ENCODE measurements at regions not wholly inside any gene's neighbourhood (a gene's known extent, or its start where the extent isn't known, plus 50 kb on each side); places are given as distances from the start of the nearest gene placed in this dataset.

- TF ChIP-seq ZNF70 (CRISPR knock-in tag; IDR thresholded peaks at IDR 0.05) (no peak), ZC3H10 (CRISPR knock-in tag; IDR thresholded peaks at IDR 0.05) (peak; percentile 38; the same call in 1 of the 2 replicates)
- ATAC-seq = peak; percentile 49
Measured at GRCh38 chr6:155850408-155850841, 394.8 kb upstream of the NOX3 start.

- ATAC-seq = no peak
Measured at GRCh38 chr6:155847711-155848110, 392.1 kb upstream of the NOX3 start.

DNA sequence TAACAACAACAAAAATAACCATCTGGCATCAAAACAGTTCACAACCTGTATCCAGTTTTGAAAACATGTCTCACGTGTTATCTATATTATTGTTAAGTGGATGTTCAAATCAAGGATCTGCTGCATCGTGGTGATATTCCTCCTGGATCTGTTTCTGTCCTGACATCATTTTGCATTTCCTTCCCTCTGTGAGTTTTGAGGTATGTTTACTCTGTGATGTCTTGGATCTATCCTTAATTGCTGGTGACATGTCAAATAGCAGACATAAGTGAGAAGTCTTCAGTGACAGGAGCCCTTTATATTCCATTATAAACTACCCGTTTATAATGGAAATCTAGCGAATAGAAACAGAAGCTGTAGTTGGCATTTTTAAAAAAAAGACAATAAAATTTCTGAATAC is 381.8 kb upstream of the NOX3 start:
- TF ChIP-seq BACH2 (CRISPR knock-in tag; IDR thresholded peaks at IDR 0.05; ENCODE audit: borderline replicate concordance) (no peak), ZNF8 (CRISPR knock-in tag; IDR thresholded peaks at IDR 0.05) (no peak), PPARA (CRISPR knock-in tag; IDR thresholded peaks at IDR 0.05; ENCODE audit: borderline replicate concordance) (no peak), TOX (CRISPR knock-in tag; IDR thresholded peaks at IDR 0.05; ENCODE audit: borderline replicate concordance) (no peak), ISL1 (CRISPR knock-in tag; IDR thresholded peaks at IDR 0.05) (no peak), RARB (CRISPR knock-in tag; IDR thresholded peaks at IDR 0.05) (no peak), GLIS3 (CRISPR knock-in tag; IDR thresholded peaks at IDR 0.05) (no peak), TCF4 (CRISPR knock-in tag; IDR thresholded peaks at IDR 0.05; ENCODE audit: borderline replicate concordance) (no peak), ARNTL (CRISPR knock-in tag; IDR thresholded peaks at IDR 0.05; ENCODE audit: borderline replicate concordance, low read depth) (no peak), ZNF565 (CRISPR knock-in tag; conservative IDR thresholded peaks at IDR 0.05; ENCODE audit: low read depth) (no peak)
- TF ChIP-seq, protein P1, sequence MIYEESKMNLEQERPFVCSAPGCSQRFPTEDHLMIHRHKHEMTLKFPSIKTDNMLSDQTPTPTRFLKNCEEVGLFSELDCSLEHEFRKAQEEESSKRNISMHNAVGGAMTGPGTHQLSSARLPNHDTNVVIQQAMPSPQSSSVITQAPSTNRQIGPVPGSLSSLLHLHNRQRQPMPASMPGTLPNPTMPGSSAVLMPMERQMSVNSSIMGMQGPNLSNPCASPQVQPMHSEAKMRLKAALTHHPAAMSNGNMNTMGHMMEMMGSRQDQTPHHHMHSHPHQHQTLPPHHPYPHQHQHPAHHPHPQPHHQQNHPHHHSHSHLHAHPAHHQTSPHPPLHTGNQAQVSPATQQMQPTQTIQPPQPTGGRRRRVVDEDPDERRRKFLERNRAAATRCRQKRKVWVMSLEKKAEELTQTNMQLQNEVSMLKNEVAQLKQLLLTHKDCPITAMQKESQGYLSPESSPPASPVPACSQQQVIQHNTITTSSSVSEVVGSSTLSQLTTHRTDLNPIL (CRISPR knock-in tag; IDR thresholded peaks at IDR 0.05; ENCODE audit: low read depth) = no peak
- TF ChIP-seq, protein P2, sequence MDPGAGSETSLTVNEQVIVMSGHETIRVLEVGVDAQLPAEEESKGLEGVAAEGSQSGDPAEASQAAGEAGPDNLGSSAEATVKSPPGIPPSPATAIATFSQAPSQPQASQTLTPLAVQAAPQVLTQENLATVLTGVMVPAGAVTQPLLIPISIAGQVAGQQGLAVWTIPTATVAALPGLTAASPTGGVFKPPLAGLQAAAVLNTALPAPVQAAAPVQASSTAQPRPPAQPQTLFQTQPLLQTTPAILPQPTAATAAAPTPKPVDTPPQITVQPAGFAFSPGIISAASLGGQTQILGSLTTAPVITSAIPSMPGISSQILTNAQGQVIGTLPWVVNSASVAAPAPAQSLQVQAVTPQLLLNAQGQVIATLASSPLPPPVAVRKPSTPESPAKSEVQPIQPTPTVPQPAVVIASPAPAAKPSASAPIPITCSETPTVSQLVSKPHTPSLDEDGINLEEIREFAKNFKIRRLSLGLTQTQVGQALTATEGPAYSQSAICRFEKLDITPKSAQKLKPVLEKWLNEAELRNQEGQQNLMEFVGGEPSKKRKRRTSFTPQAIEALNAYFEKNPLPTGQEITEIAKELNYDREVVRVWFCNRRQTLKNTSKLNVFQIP (CRISPR knock-in tag; IDR thresholded peaks at IDR 0.05; ENCODE audit: borderline replicate concordance, low read depth) = no peak
- ATAC-seq = no peak

More at GRCh38 chr6:155847711-155848110, 392.1 kb upstream of the NOX3 start:
- TF ChIP-seq, protein P2 (CRISPR knock-in tag; IDR thresholded peaks at IDR 0.05; ENCODE audit: borderline replicate concordance, low read depth) = no peak
- TF ChIP-seq CSDC2 (CRISPR knock-in tag; IDR thresholded peaks at IDR 0.05) = no peak
- TF ChIP-seq ZFP30 (CRISPR knock-in tag; IDR thresholded peaks at IDR 0.05) = no peak
- no peak for TF ChIP-seq RARB (CRISPR knock-in tag; IDR thresholded peaks at IDR 0.05)
- no peak for TF ChIP-seq ZNF8 (CRISPR knock-in tag; IDR thresholded peaks at IDR 0.05)
- no peak for TF ChIP-seq ZNF70 (CRISPR knock-in tag; IDR thresholded peaks at IDR 0.05)
- TF ChIP-seq ZFP3 (CRISPR knock-in tag; IDR thresholded peaks at IDR 0.05) = no peak
- TF ChIP-seq TOX (CRISPR knock-in tag; IDR thresholded peaks at IDR 0.05; ENCODE audit: borderline replicate concordance) = no peak
- TF ChIP-seq GLIS3 (CRISPR knock-in tag; IDR thresholded peaks at IDR 0.05) = no peak
- no peak for TF ChIP-seq ESRRG (CRISPR knock-in tag; IDR thresholded peaks at IDR 0.05)
- TF ChIP-seq CSRNP3 (CRISPR knock-in tag; IDR thresholded peaks at IDR 0.05) = no peak
- TF ChIP-seq OSR1 (CRISPR knock-in tag; IDR thresholded peaks at IDR 0.05) = no peak

GRCh38 chr6:155832596-155832995 is 377.0 kb upstream of the NOX3 start:
- no peak; the same call in 2 of the 3 replicates for ATAC-seq
- TF ChIP-seq, protein P2 (CRISPR knock-in tag; IDR thresholded peaks at IDR 0.05; ENCODE audit: borderline replicate concordance, low read depth) = no peak
- TF ChIP-seq ISL1 (CRISPR knock-in tag; IDR thresholded peaks at IDR 0.05) (no peak), RARB (CRISPR knock-in tag; IDR thresholded peaks at IDR 0.05) (no peak), ZNF70 (CRISPR knock-in tag; IDR thresholded peaks at IDR 0.05) (no peak), ARNTL (CRISPR knock-in tag; IDR thresholded peaks at IDR 0.05; ENCODE audit: borderline replicate concordance, low read depth) (no peak), CSDC2 (CRISPR knock-in tag; IDR thresholded peaks at IDR 0.05) (no peak), ESRRG (CRISPR knock-in tag; IDR thresholded peaks at IDR 0.05) (no peak), BACH2 (CRISPR knock-in tag; IDR thresholded peaks at IDR 0.05; ENCODE audit: borderline replicate concordance) (no peak), ZNF8 (CRISPR knock-in tag; IDR thresholded peaks at IDR 0.05) (no peak), ZNF565 (CRISPR knock-in tag; conservative IDR thresholded peaks at IDR 0.05; ENCODE audit: low read depth) (no peak), PATZ1 (CRISPR knock-in tag; IDR thresholded peaks at IDR 0.05; ENCODE audit: borderline replicate concordance) (no peak), OSR1 (CRISPR knock-in tag; IDR thresholded peaks at IDR 0.05) (no peak)
- TF ChIP-seq, protein P1 (CRISPR knock-in tag; IDR thresholded peaks at IDR 0.05; ENCODE audit: low read depth) = no peak
